ENCODE measurements at regions not wholly inside any gene's neighbourhood (a gene's known extent, or its start where the extent isn't known, plus 50 kb on each side); places are given as distances from the start of the nearest gene placed in this dataset.
A peak's percentile ranks its signal among the peaks of the same experiment; 100 is the strongest.

DNA sequence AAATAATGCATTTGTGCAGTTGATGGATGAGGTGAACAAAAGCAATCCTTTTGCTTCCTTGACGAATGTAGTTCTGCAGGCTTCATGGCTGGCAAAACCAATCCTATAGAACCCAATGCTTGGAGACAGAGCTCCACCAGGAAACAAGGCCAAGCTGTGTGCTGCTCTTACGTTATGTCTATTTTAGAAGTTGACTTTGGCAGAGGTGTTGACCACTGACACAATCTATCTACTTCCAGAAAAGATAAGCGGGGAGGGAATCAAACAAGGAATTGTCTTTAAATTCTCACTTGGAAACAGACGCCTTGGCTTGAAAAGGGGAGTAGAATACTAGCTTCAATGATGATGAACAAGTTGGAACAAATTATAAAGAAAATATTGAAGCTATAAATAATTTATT is 211.2 kb downstream of the SETD4 start:
- DNase-seq (ENCODE audit: low spot score), result no peak

DNA sequence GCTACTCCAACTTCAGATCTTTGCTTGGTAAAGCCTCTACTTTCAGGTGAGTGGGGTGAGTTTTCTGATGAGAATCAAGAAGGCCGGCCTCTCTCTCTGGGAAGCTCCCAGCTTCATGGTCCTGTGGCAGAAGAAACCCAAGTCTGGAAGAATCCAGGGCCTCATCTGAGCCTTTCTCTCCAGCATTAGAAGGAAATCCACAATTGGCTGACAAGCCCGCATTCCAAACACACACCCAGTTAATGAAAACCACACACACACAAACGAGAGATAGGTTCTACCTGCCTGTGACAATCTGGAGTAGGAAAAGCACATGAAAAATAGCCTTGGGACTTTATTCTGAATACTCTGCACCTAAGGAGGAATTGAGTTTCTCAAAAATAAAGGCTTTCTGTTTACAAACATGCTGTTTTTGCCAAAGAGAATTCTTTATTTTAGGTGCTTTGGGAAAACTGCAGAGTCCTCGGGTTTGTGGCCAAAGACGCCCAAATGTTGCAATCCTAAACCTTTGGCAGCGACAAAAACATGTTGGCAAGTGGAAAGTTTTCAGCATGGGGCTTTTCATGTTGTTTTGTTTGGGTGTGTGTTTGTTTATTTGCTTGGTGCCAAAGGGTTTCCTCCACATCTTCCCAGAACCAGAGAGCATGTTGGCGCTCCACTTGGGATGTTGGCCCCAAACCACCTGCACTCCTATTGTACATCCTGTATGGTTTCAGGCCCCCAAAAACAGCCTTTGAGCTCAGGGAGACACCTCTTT is 216.2 kb downstream of the SETD4 start:
- DNase-seq (ENCODE audit: low spot score), result no peak

DNA sequence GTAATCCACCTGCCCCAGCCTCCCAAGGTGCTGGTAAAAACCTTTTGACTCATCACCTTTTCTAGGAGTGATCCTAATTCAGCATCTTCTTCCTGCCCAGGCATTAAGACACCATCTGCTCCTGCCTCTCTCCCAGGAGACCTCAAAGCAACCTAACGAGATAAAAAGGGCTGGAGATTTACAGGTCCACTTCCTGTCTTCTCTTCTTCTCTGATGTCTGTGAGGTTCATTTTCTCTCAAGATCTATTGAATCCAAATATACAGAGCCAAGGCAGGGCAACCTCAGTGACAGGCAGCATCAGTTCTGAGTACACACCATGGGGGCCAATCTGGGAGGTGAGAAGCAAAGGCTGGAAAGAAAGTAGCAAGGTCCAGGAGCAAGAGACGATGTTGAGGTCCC is 219.4 kb downstream of the SETD4 start:
- no peak for DNase-seq (ENCODE audit: low spot score)

DNA sequence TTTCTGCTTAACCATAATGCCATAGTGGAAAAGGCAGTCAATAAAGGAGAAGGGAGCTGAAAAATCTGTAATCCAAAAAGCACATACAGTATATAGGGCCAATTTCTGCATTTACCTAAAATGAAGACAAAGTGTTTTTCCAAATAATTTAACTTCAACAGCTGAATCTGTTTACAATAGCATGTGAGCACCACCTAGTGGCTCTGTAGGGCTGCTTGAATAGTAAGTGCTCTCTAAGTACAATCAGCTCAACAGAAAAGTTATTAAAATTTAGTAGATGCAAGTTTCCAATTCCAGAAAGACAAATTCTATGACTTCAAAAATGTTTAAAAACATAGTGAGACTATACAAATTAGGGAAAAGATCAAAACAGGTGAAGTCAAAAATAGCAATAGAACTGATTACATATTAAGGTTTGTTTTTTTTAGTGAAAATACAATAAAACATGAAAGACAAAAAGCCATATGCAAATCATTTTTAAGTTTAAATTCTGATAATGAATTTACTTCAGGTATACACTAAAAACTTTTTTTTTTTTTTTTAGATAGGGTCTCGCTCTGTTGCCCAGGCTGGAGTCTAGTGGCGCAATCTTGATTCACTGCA is 220.0 kb downstream of the SETD4 start:
- peak; percentile 25 for DNase-seq (ENCODE audit: low spot score)

DNA sequence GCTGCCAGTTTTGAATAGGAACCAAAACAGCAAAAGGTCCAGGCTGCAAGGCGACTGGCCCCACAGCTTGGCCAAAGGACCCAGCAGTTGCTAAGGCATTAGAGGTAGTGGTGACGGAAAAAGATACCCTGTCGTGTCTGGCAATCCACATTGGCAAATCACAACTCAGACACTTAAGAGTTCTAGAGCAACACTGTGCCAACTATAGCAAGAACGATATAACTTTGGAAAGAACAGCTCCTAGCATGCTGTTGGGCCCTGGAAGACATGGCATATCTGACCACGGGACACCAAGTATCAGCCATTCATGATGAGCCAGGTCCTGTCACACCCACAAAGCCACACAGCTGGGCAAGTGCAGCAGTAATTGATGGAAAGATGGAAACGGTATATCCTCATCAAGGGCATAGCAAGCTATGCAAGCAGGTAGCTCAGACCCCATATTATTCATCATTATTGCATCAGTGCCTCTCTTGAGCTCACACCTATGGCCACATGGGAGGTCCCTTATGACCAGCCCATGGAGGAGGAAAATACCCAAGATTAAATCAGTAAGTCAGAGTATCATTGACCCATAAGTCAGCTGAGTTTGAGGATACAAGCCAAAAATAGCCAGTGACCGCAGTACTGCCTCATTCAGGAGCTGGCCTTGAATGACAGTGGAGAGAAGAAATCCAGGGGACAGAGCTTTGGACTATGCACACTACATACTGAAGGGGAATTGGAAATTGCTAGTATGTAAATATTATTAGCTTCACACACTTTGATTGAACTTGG is 221.2 kb downstream of the SETD4 start:
- DNase-seq (ENCODE audit: low spot score), result no peak

DNA sequence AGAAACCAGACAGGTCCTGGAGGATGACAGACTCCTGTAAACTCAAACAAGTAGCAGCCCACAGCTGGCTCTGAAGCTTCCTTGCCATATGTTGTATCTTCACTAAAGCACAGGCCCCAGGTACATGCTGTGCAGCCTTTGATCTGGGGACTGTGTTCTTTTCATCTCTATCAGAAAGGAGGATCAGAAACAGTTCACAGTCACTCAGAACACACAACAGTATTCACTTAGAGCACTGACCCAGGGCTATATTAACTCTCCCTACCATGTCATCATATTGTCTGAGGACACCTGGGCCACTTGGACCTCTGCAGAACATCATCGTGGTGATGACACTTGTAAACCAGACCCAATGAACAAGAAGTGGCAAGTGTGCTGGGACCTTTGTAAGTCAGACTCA is 222.0 kb downstream of the SETD4 start:
- DNase-seq (ENCODE audit: low spot score), result no peak

DNA sequence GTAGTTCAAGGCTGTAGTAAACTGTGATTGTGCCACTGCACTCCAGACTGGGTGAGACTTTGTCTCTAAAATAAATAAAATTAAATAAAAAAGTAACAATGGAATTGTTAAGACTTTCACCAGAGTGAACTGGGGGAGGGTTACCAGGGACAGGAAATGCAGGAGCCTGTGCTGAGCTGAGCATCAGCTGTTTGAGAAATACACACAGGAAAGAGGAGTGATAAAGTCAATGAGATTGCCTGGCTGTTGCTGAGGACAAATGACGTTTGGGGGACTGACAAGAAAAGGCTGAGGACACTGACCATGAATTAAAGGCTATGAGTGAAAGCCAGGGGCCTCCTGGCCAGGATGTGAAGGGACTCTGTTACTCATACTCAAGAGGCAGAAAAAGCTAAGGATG is 226.3 kb downstream of the SETD4 start:
- no peak for DNase-seq (ENCODE audit: low spot score)

DNA sequence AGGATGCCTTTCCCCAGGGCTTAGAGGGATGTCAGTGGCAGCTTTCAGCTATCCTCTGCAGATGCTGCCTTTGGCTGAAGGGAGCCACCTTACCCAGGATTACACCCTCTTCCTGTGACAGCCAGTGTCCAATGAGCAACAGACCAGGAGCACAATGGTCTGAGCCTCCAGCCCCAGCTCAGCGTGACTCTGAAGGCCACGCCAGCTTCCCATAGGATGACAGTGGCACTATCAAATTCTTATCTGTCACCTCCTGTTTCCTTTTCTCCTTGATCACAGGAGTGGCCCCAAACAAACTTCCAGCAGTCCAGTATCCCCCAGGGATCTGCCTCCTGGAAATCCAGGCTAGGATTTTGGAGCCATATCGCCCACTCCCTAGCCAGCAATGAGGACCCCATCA is 226.9 kb downstream of the SETD4 start:
- no peak for DNase-seq (ENCODE audit: low spot score)

DNA sequence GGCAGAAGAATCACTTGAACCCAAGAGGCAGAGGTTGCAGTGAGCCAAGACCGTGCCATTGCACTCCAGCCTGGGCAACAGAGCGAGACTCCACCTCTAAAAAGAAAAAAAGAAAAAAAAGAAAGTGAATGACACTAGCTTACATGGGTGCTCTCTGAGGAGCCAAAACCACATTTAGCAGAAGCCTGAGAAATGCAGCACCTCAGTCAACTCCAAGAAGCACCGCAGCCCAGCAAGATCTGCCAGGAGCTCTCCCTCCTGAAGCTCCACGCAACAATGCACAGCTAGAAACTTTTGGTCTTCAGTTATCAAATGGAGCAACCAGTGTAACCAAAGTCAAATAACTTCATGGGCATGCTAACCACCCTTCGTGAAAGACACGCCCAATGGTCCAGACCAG is 229.1 kb downstream of the SETD4 start:
- no peak for DNase-seq (ENCODE audit: low spot score)

DNA sequence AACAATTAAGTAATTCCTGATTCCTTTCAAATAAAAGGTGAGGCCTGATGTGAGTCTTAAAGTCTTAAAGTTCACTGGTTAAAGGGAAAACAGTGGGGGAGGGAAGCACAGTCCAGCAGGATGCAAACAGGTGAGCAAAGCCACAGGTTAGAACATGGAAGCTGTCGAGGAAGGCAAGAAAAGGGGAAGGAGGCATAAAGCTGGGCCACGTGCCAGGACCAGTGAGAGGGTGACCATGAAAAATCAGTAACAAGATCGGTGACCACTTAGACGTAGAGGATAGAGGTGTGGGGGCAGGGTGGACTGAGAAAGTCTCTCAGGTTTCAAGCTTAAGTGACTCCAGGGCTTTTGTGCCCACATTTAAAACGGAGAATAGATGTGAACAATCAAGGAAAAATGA is 231.3 kb downstream of the SETD4 start:
- DNase-seq (ENCODE audit: low spot score), result no peak

DNA sequence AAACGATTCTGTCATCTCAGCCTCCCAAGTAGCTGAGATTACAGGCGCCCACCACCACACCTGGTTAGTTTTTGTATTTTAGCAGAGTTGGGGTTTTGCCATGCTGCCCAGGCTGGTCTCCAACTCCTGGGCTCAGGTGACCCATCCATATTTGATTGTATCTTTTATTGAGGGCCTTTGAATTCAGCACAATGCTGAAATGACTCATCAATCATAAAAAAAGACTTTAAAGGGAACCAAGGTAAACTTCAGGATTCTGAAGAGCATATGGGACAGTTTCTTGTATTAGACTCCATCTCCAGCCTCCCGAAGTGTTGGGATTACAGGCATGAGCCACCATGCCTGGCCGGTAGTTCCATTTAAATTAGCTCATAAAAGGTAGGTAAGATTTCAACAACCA is 232.2 kb downstream of the SETD4 start:
- no peak for DNase-seq (ENCODE audit: low spot score)

DNA sequence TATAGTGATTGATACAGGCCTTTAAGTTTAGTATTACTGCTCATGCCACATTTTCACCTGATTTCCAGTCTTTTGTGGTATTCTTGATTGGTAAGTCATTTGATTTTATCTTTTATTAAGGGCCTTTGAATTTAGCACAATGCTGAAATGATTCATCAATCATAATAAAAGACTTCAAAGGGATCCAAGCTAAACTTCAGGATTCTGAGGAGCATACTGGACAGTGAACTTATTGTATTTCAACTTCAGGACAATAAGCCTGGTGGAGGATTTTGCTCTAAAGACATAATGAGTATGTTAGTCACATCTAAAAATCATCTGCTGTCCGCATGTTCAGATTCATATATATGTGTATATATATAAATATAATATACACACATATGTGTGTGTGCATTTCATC is 233.3 kb downstream of the SETD4 start:
- DNase-seq (ENCODE audit: low spot score), result no peak

DNA sequence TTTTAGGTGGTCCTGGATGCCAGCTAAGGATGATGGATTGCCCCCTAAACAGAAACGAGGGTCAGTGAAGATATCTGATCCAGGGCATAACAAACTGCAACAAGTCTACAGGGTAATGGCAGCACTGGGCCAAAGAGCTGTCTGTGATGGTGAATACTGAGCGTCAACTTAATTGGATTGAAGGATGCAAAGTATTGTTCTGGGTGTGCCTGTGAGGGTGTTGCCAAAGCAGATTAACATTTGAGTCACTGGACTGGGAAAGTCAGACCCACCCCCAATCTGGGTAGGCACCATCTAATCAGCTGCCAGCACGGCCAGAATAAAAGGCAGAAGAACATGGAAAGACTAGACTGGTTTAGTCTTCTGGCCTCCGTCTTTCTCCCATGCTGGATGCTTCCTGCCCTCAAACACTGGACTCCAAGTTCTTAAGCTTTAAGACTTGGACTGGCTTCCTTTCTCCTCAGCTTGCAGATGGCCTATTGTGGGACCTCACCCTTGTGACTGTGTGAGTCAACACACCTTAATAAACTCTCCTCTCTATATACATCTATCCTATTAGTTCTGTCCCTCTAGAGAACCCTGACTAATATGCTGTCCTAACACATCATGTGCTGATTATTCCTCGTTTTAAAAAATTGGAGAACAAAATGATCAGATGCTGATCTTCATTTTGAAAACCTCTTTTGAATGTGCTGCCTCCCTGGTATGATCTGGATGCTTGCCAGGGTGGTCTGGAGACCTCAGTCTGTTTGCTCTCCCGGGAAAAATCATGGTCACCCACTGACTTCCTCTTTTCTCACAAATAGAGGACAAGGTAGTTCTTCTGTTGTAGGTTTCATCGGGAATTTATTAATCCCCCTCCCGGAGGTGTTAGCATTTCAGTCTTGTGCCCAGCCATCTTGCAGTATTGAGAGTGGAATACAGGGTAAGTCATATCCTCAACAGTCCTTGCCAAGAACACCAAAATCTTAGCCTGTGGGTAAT is 234.7 kb downstream of the SETD4 start:
- DNase-seq (ENCODE audit: low spot score), result no peak

DNA sequence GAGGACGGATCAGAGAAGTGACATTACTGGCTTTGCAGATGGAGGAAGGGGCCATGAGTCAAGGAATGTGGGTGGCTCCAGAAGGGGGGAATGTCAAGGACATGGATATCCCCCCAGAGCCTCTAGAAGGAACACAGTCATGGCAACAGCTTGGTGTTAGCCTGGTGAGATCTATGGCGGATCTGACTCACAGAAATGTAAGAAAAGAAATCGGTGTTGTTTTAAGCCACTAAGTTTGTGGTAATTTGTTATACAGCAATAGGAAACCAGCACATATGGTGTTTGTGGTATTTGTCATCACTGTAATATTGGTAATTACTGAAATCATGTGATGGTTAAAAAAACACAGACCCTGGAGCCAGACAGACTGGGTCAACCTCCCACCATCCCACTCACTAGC is 236.2 kb downstream of the SETD4 start:
- DNase-seq (ENCODE audit: low spot score), result no peak

DNA sequence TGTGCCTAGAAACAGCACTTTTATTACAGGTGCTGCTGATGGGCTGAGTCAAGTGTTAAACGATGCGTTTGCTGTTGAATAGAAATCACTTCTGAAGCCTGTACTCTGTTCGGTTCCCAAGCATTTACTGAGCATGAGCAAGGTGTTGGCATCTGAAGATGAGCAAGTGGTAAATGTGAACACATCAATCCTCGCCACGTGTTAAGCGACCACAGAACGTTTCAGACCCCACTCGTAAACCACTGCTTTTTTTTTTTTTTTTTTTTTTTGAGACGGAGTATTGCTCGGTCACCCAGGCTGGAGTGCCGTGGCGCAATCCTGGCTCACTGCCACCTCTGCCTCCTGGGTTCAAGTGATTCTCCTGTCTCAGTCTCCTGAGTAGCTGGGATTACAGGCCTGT is 241.2 kb downstream of the SETD4 start:
- no peak for DNase-seq (ENCODE audit: low spot score)

DNA sequence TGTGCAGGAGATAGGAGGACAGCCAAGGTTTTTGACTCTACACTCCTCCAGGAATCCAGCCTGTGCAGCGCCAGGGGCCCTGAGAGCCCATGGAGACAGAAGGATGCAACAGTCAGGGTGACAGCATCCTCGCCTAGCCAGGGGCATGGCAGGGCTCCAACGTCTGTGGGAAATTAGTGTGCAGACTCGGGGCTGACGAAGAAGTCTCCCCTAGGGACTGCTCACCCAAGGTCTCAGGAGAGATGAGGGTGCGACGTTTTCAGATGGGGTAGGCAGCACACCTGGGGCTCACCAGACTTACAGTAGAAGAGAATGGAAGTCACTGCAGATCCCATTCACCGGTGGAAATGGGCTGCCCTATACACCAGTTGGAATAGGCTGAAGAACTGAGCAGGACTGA is 241.7 kb downstream of the SETD4 start:
- DNase-seq (ENCODE audit: low spot score), result no peak

DNA sequence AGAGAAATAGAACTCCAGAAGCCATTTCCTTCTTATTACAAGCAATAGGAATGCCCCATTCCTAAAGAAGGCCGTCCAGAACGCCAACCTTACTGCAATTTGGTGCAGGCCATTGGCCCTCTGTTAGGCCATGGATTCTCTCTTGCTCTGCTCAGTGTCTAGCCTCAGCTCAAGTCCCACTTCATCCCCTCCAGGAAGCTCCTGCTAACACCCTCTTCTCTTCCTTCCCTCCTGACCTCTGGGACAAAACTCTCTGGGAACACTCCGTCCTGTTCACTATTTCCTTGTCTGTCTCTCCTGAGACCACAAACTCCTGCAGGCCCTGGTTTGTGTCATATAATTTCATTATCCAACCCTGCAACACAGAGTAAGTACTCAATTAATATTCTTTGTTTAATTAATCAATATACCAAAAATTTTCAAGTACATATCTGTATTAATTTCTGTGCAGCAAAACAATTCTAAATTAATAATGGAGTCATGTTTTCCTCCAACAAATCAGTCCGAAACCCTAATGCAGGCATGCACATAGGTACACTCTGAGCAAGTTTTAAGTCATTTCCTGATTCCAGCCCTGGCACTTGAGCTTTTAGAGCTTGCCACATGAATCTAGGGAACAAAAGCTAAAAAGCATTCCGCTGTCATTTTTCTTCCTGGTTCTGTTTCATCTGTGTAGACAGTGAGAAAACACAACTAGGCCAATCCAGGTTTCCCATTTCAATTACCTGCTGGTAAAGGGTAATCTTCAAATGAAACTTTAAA is 245.3 kb downstream of the SETD4 start:
- no peak for DNase-seq (ENCODE audit: low spot score)

DNA sequence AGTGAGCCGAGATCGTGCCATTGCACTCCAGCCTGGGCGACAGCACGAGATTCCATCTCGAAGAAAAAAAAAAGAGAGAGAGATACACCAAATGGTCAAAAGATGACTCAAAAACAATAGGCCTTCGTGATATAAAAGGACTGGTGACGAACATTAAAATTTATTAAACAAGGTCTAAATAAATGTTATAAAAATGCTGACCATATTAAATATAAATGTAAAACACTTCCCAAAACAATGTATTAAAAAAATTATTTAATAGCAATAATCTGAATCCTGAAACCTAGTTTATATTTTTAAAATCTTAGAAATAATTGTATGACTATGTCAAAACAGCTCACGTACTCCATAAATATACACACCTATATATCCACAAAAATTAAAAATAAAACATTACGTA is 247.6 kb downstream of the SETD4 start:
- no peak for DNase-seq (ENCODE audit: low spot score)

DNA sequence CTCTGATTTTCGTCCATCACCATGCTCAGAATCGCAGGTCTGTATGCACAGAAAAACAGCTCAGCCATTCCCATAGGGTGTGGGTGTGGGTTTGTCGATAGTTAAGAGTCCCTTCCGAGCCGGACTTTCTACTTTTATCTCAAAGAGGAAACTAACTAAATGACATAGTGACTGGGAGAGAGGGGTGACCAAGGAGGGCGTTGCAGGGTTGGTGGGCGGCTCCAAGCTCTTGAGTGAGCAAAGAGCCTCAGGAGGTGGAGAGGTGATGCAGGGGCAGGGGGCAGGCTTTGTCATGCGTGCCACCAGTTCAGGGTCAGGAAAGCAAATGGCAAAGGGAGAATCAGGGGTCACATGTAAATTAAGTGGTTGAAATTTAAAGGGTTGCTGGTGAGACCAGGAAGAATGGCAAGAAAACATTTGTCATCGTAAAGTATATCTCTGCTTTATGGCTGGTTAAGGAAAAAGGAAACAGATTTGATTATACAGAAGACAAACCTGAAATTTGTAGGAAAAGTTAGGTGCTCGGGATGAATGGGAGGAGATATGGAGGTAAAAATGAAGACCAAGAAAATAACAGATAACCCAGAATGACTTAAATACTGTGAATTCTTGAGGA is 249.0 kb downstream of the SETD4 start:
- DNase-seq (ENCODE audit: low spot score), result no peak

DNA sequence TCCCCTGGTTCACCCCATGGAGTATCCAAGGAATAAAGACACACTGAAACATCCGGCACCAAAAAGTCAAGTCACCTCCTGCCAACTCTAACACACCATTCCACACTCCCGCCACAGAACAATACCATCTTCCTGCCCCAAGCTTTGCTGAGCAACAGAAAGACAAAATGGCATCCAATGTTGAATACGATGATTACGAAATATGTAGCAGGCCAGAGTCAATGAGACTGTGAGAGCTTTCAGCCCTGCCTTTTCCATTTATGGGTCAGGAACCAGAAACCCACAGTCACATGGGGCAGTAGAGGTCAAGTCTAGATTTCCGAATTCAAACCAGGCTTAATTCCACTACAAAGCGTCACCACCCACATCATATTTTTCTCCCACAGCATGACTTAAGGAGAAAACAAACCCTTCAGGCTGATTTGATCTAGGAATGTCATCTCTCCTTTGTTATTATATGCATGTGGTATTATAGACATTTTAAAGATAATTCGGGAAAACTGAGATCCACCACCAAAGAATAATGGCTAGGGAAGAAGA is 249.8 kb downstream of the SETD4 start:
- no peak for DNase-seq (ENCODE audit: low spot score)

DNA sequence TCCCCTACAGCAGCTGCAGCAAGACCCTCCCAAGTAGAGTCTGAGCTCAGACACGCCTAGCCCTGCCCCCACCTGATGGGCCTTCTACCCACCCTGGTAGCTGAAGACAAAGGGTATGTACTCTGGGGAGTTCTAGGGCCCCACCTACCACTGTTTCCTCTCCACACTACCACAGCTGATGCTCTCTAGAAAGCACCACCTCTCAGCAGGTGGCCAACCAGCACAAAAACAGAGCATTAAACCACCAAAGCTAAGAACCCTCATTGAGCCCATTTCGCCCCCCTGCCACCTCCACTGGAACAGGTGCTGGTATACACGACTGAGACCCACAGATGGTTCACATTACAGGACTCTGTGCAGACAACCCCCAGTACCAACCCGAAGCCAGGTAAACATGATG is 258.9 kb downstream of the SETD4 start:
- no peak for DNase-seq (ENCODE audit: low spot score)

Data from AG08396 (cell line).